DND-41 (cell line): ENCODE measurements at regions not wholly inside any gene's neighbourhood (a gene's known extent, or its start where the extent isn't known, plus 50 kb on each side); places are given as distances from the start of the nearest gene placed in this dataset.

ENCODE experiments used
- ATAC-seq: fragments of 200-7000 bp; cut with Tn5 transposase; 3 replicates; pipeline ENCODE4 v1.9.1; 2021; ENCODE audit warnings: low read depth; ENCODE audit not compliant: insufficient read depth
- DNase-seq: peaks from one replicate; pipeline ENCODE4 v3.0.0-alpha.2; 2020
- H2AFZ ChIP-seq: 2 replicates; pipeline ENCODE4 v1.6.0; 2012; ENCODE audit warnings: low read depth, low read length
- H3K27ac ChIP-seq: 2 replicates; pipeline ENCODE4 v1.5.1; 2012; ENCODE audit warnings: low read length, inconsistent platforms
- H3K27me3 ChIP-seq: fragments of 200-600 bp; sonication (generic); 2 replicates; pipeline ENCODE4 v1.6.0; 2012; ENCODE audit warnings: low read length, mild to moderate bottlenecking, inconsistent platforms; ENCODE audit not compliant: insufficient read depth, poor library complexity
- H3K36me3 ChIP-seq: 2 replicates; pipeline ENCODE4 v1.5.1; 2012; ENCODE audit warnings: low read length, inconsistent platforms; ENCODE audit not compliant: insufficient read depth
- H3K4me1 ChIP-seq: 2 replicates; pipeline ENCODE4 v1.5.1; 2012; ENCODE audit warnings: mild to moderate bottlenecking, low read length; ENCODE audit not compliant: insufficient read depth
- H3K4me2 ChIP-seq: 2 replicates; pipeline ENCODE4 v1.6.0; 2012; ENCODE audit warnings: mild to moderate bottlenecking, moderate library complexity, low read length, inconsistent platforms; ENCODE audit not compliant: insufficient read depth
- H3K4me3 ChIP-seq, 2 experiments: fragments of 200-600 bp in 1 of 2; shearing (Covaris generic) in 1 of 2; 2 replicates each; pipeline ENCODE4 v1.5.1; 2012 to 2016; ENCODE audit warnings: inconsistent platforms in 2 of 2, low read length in 2 of 2, mild to moderate bottlenecking in 2 of 2, low read depth in 1 of 2, moderate library complexity in 1 of 2
- H3K79me2 ChIP-seq: 2 replicates; pipeline ENCODE4 v1.6.0; 2012; ENCODE audit warnings: low read length, inconsistent platforms; ENCODE audit not compliant: insufficient read depth
- H3K9ac ChIP-seq: 2 replicates; pipeline ENCODE4 v1.6.0; 2012; ENCODE audit warnings: low read depth, mild to moderate bottlenecking, inconsistent platforms, low read length, moderate library complexity
- H3K9me3 ChIP-seq: 2 replicates; pipeline ENCODE4 v1.5.1; 2012; ENCODE audit warnings: low read length, moderate library complexity, mild to moderate bottlenecking, inconsistent platforms; ENCODE audit not compliant: insufficient read depth, severe bottlenecking
- H4K20me1 ChIP-seq: 2 replicates; pipeline ENCODE4 v1.6.0; 2012; ENCODE audit warnings: low read length; ENCODE audit not compliant: insufficient read depth
- EZH2 ChIP-seq: IDR thresholded peaks from 3 replicates; pipeline ENCODE4 v1.6.1; 2012; ENCODE audit warnings: borderline replicate concordance, low read depth, mild to moderate bottlenecking, moderate library complexity, low read length, inconsistent platforms; ENCODE audit not compliant: severe bottlenecking
- TF ChIP-seq, protein P1 (sequence below): IDR thresholded peaks from 2 replicates; pipeline ENCODE4 v1.5.1; 2012; ENCODE audit warnings: borderline replicate concordance, low read length, moderate library complexity, mild to moderate bottlenecking; ENCODE audit not compliant: poor library complexity, severe bottlenecking; ENCODE audit errors: extremely low read depth

- H3K27me3 ChIP-seq = no peaks in the 10 kb centered on the region
- no peaks in the 10 kb centered on the region for H3K9me3 ChIP-seq
- no peaks in the 10 kb centered on the region for H3K4me1 ChIP-seq
- ATAC-seq (no peak), DNase-seq (no peak)
- TF ChIP-seq, protein P1, sequence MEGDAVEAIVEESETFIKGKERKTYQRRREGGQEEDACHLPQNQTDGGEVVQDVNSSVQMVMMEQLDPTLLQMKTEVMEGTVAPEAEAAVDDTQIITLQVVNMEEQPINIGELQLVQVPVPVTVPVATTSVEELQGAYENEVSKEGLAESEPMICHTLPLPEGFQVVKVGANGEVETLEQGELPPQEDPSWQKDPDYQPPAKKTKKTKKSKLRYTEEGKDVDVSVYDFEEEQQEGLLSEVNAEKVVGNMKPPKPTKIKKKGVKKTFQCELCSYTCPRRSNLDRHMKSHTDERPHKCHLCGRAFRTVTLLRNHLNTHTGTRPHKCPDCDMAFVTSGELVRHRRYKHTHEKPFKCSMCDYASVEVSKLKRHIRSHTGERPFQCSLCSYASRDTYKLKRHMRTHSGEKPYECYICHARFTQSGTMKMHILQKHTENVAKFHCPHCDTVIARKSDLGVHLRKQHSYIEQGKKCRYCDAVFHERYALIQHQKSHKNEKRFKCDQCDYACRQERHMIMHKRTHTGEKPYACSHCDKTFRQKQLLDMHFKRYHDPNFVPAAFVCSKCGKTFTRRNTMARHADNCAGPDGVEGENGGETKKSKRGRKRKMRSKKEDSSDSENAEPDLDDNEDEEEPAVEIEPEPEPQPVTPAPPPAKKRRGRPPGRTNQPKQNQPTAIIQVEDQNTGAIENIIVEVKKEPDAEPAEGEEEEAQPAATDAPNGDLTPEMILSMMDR = no peak
- TF ChIP-seq EZH2 = no peak
- H3K9ac ChIP-seq = no peak overlapping the region
- H3K27ac ChIP-seq = no peak overlapping the region
- H3K36me3 ChIP-seq = no peaks in the 10 kb centered on the region
- no peak overlapping the region for H2AFZ ChIP-seq
- H4K20me1 ChIP-seq = no peaks in the 10 kb centered on the region
- no peak overlapping the region for H3K4me3 ChIP-seq
- no peaks in the 10 kb centered on the region for H3K79me2 ChIP-seq
- no peak overlapping the region for H3K4me2 ChIP-seq
Measured at GRCh38 chr12:127260531-127260930, 1006.4 kb upstream of the TMEM132C start.

DNA sequence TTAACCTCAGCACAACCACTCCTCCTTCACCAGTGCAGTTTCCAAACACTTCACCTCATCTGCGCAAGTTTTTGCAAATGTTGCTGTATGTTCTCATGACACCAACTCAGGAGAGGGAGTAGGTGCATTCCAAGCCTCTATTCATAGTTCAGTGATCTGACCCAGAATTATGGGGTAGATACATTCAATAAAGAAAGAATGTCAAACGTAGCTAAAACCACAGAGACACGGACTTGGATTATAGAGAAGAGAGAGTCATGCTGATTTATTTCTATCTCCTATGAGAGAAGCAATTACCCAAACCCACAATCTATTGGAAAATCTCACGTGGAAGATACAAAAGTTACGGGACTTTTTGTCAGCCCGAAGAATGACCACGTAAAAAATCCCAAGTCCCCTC lies 1006.0 kb upstream of the TMEM132C start:
- Histone ChIP-seq H4K20me1 (no peaks in the 10 kb centered on the region), H3K27ac (no peak overlapping the region), H3K79me2 (no peaks in the 10 kb centered on the region), H3K36me3 (no peaks in the 10 kb centered on the region), H3K27me3 (no peaks in the 10 kb centered on the region), H3K4me1 (no peaks in the 10 kb centered on the region), H2AFZ (no peak overlapping the region), H3K9me3 (no peaks in the 10 kb centered on the region), H3K9ac (no peak overlapping the region), H3K4me3 (no peak overlapping the region), H3K4me2 (no peak overlapping the region)
- TF ChIP-seq EZH2 = no peak
- TF ChIP-seq, protein P1 = no peak
- DNase-seq (no peak), ATAC-seq (no peak)

GRCh38 chr12:127262615-127263014 lies 1004.4 kb upstream of the TMEM132C start:
- Histone ChIP-seq H3K9me3 (no peaks in the 10 kb centered on the region), H3K9ac (no peak overlapping the region), H3K27ac (no peak overlapping the region), H3K27me3 (no peaks in the 10 kb centered on the region), H3K79me2 (no peaks in the 10 kb centered on the region), H2AFZ (no peak overlapping the region), H3K36me3 (no peaks in the 10 kb centered on the region), H3K4me3 (no peak overlapping the region), H3K4me1 (no peaks in the 10 kb centered on the region), H3K4me2 (no peak overlapping the region), H4K20me1 (no peaks in the 10 kb centered on the region)
- ATAC-seq (no peak), DNase-seq (no peak)
- TF ChIP-seq, protein P1 = no peak

- Histone ChIP-seq H3K9me3 (no peaks in the 10 kb centered on the region), H3K79me2 (no peaks in the 10 kb centered on the region), H3K4me1 (no peaks in the 10 kb centered on the region), H3K4me2 (no peak overlapping the region), H3K27me3 (no peaks in the 10 kb centered on the region), H2AFZ (no peak overlapping the region), H3K36me3 (no peaks in the 10 kb centered on the region), H4K20me1 (no peaks in the 10 kb centered on the region), H3K27ac (no peak overlapping the region), H3K9ac (no peak overlapping the region), H3K4me3 (no peak overlapping the region)
- ATAC-seq = no peak
- no peak for DNase-seq
- TF ChIP-seq, protein P1 = no peak
- TF ChIP-seq EZH2 = no peak
Measured at GRCh38 chr12:127263621-127264020, 1003.3 kb upstream of the TMEM132C start.
